K562 (cell line): ENCODE measurements at regions not wholly inside any gene's neighbourhood (a gene's known extent, or its start where the extent isn't known, plus 50 kb on each side); places are given as distances from the start of the nearest gene placed in this dataset.

Source experiments
- ATAC-seq: fragments of 200-7000 bp; cut with Tn5 transposase; 3 replicates; pipeline ENCODE4 v1.9.1; 2020; ENCODE audit warnings: moderate library complexity
- BruUV-seq: library from RNA; stranded (reverse); fragments of 400-500 nt; replicated peaks from 2 replicates; lab custom pipeline; 2021; lab: Mats Ljungman, UMichigan
- CTCF ChIA-PET: fragments of 300-600 bp; formaldehyde crosslinking; extraction: SDS; loops from one replicate; lab custom pipeline; 2021; ENCODE audit warnings: low intra/inter-chr PET ratio; lab: Yijun Ruan, JAX
- POLR2A ChIA-PET: fragments of 300-600, 350-650 bp; sonication (Branson Sonifier 250); formaldehyde crosslinking; extraction: SDS; loops from one replicate; lab custom pipeline; 2021; ENCODE audit warnings: antibody characterized with exemption, inconsistent platforms; lab: Yijun Ruan, JAX
- DNase-seq, 4 experiments: peaks; one replicate each; pipeline versions ENCODE4 v3.0.0 to v3.0.0-alpha.2; 2011 to 2018; ENCODE audit warnings: low spot score in 3 of 4, mixed read lengths in 3 of 4; ENCODE audit errors: extremely low read depth in 1 of 4
- FAIRE-seq: peaks from 2 replicates; lab custom pipeline; 2011; peaks lifted over from hg19 to GRCh38; lab: Jason Lieb, UNC
- H2AFZ ChIP-seq: 2 replicates; pipeline ENCODE4 v1.6.0; 2011; ENCODE audit warnings: low read depth, low read length, control low read depth, inconsistent platforms
- H3K27ac ChIP-seq: fragments of 200-600 bp; 3 replicates; pipeline ENCODE4 v1.8.0; 2011; ENCODE audit warnings: low read depth, mild to moderate bottlenecking, control low read depth, inconsistent platforms, low read length, moderate library complexity, mixed read lengths; ENCODE audit errors: extremely low read depth
- H3K27me3 ChIP-seq, 2 experiments: fragments of 300-600 bp in 1 of 2; 2 replicates in 1 of 2; 3 replicates in 1 of 2; pipeline versions ENCODE4 v1.6.0 to v1.8.0; 2011; ENCODE audit warnings: inconsistent platforms in 2 of 2, low read length in 2 of 2, mild to moderate bottlenecking in 1 of 2, mixed read lengths in 1 of 2, moderate library complexity in 1 of 2; ENCODE audit not compliant: control insufficient read depth in 2 of 2, insufficient read depth in 2 of 2
- H3K36me3 ChIP-seq: fragments of 300-600 bp; 3 replicates; pipeline ENCODE4 v1.8.0; 2011; ENCODE audit warnings: mild to moderate bottlenecking, low read length, inconsistent platforms; ENCODE audit not compliant: control insufficient read depth, insufficient read depth
- H3K4me1 ChIP-seq, 2 experiments: fragments of 200-600 bp in 1 of 2; replicated peaks in 1 of 2; 2 replicates in 1 of 2; 3 replicates in 1 of 2; pipeline versions ENCODE4 v1.5.1 to v1.8.0; 2011; ENCODE audit warnings: inconsistent platforms in 2 of 2, low read length in 2 of 2, mild to moderate bottlenecking in 1 of 2, mixed read lengths in 1 of 2, moderate library complexity in 1 of 2; ENCODE audit not compliant: control insufficient read depth in 2 of 2, insufficient read depth in 2 of 2
- H3K4me2 ChIP-seq: 2 replicates; pipeline ENCODE4 v1.6.1; 2011; ENCODE audit warnings: low read length, control low read depth, inconsistent platforms, mixed read lengths; ENCODE audit not compliant: insufficient read depth
- H3K4me3 ChIP-seq: fragments of 200-600 bp; sonication (generic), shearing (Covaris generic); 2 replicates; pipeline ENCODE4 v1.5.1; 2016; ENCODE audit warnings: control low read depth, inconsistent platforms
- H3K79me2 ChIP-seq: fragments of 200-600 bp; 3 replicates; pipeline ENCODE4 v1.8.0; 2011; ENCODE audit warnings: low read length, inconsistent platforms; ENCODE audit not compliant: control insufficient read depth, insufficient read depth
- H3K9ac ChIP-seq, 2 experiments: 2 replicates each; pipeline versions ENCODE4 v1.6.0 to v1.6.1; 2011; ENCODE audit warnings: low read depth in 2 of 2, low read length in 2 of 2, control low read depth in 1 of 2, inconsistent platforms in 1 of 2, mild to moderate bottlenecking in 1 of 2, mixed read lengths in 1 of 2; ENCODE audit not compliant: insufficient read depth in 1 of 2
- H3K9me1 ChIP-seq: one replicate; pipeline ENCODE4 v1.6.0; 2011; ENCODE audit warnings: inconsistent platforms, mild to moderate bottlenecking, low read length, moderate library complexity; ENCODE audit not compliant: control insufficient read depth, insufficient read depth
- H3K9me3 ChIP-seq: replicated peaks from 2 replicates; pipeline ENCODE4 v1.5.1; 2011; ENCODE audit warnings: low read depth, low read length, inconsistent platforms; ENCODE audit not compliant: control insufficient read depth, insufficient read depth
- H4K20me1 ChIP-seq: replicated peaks from 2 replicates; pipeline ENCODE4 v1.6.1; 2011; ENCODE audit warnings: low read length, inconsistent platforms, mixed read lengths; ENCODE audit not compliant: control insufficient read depth, insufficient read depth
- BCL6 ChIP-seq: fragments of 250-450 bp; sonication (Bioruptor Pico); IDR thresholded peaks from 2 replicates; pipeline ENCODE4 v1.4.0; 2020
- E2F5 ChIP-seq: sonication (generic); formaldehyde crosslinking; IDR thresholded peaks from 2 replicates; pipeline ENCODE4 v1.8.0; 2022; ENCODE audit warnings: mild to moderate bottlenecking, missing genetic modification reagents
- IFI16 ChIP-seq: fragments of 250-450 bp; sonication (Bioruptor Pico); IDR thresholded peaks from 2 replicates; pipeline ENCODE4 v2.1.2; 2022; ENCODE audit warnings: mild to moderate bottlenecking, inconsistent platforms
- KDM2B ChIP-seq: fragments of 250-450 bp; sonication (Bioruptor Pico); IDR thresholded peaks from 2 replicates; pipeline ENCODE4 v1.8.0; 2021; ENCODE audit warnings: mild to moderate bottlenecking, moderate library complexity
- LARP7 ChIP-seq: fragments of 450-650 bp; IDR thresholded peaks from 2 replicates; pipeline ENCODE4 v1.6.1; 2016
- LEF1 ChIP-seq: fragments of 450-650 bp; IDR thresholded peaks from 2 replicates; pipeline ENCODE4 v1.6.1; 2016; ENCODE audit warnings: mild to moderate bottlenecking
- MCM3 ChIP-seq: fragments of 450-650 bp; IDR thresholded peaks from 2 replicates; pipeline ENCODE4 v1.6.1; 2016
- NCOA1 ChIP-seq: fragments of 450-650 bp; IDR thresholded peaks from 2 replicates; pipeline ENCODE4 v1.6.1; 2016; ENCODE audit warnings: low read depth
- PRDM10 ChIP-seq: fragments of 450-650 bp; IDR thresholded peaks from 2 replicates; pipeline ENCODE4 v1.6.1; 2018; ENCODE audit not compliant: partially characterized antibody
- TBP ChIP-seq: optimal IDR thresholded peaks from 2 replicates; pipeline ENCODE3; 2011; ENCODE audit warnings: low read depth, low read length, improper control_type of control experiment
- THRAP3 ChIP-seq: fragments of 450-650 bp; IDR thresholded peaks from 2 replicates; pipeline ENCODE4 v1.6.1; 2016; ENCODE audit warnings: mild to moderate bottlenecking, inconsistent platforms, borderline replicate concordance
- ZFPM2 ChIP-seq: fragments of 250-450 bp; sonication (Bioruptor Pico); IDR thresholded peaks from 2 replicates; pipeline ENCODE4 v1.5.1; 2022; ENCODE audit warnings: mild to moderate bottlenecking
- ZNF165 ChIP-seq: fragments of 250-450 bp; sonication (Bioruptor Pico); IDR thresholded peaks from 2 replicates; pipeline ENCODE4 v1.4.0; 2020; ENCODE audit warnings: borderline replicate concordance
- WGBS: fragments of 100-300 bp; shearing (Covaris generic); methylation state at CpG from one replicate; pipeline ENCODE4 v1.1.6; 2016; ENCODE audit warnings: low coverage, mixed read lengths; ENCODE audit not compliant: insufficient coverage; ENCODE audit errors: missing lambda C conversion rate; 5-methylcytosine and 5-hydroxymethylcytosine counted together
- in situ Hi-C: fragments of 300-500 bp; cut with MboI; formaldehyde crosslinking; loops from 4 replicates; pipeline ENCODE4 v1.15.0; 2018; ENCODE audit warnings: inconsistent platforms, mixed read lengths
- intact Hi-C: fragments of 100-400 bp; cut with micrococcal nuclease; formaldehyde crosslinking; loops from 2 replicates; pipeline ENCODE4 v1.14.2; 2022
- TF ChIP-seq, protein P1 (sequence below): fragments of 250-450 bp; sonication (Bioruptor Pico); IDR thresholded peaks from 2 replicates; pipeline ENCODE4 v1.5.0; 2021

DNA sequence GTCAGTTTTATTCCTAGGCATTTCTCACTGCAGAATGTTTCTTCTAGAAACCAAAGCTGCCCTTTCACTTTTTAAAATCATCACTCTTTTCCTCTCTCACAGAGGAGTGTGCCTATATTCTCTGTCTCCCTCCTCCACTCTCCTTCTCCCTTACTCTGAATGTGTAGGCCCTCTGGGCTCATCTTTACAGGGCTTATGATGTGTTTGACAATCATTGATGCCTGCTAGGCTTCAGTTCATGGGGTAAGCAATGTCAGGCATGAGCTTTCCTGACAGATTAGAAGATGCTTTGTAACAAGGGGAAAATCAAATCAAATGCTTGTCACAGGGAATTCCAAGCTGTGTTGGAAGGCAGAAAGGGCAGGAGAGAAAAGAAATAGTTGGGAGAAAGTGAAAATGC is 742.9 kb downstream of the SORCS3 start:
- DNase-seq, result no peak
- Histone ChIP-seq H3K79me2 (no peaks in the 10 kb centered on the region), H3K27me3 (no peaks in the 10 kb centered on the region), H3K9ac (no peak overlapping the region), H3K9me1 (no peaks in the 10 kb centered on the region), H3K27ac (no peak overlapping the region), H2AFZ (no peak overlapping the region), H4K20me1 (no peaks in the 10 kb centered on the region), H3K4me1 (no peaks in the 10 kb centered on the region), H3K36me3 (no peaks in the 10 kb centered on the region), H3K9me3 (no peaks in the 10 kb centered on the region), H3K4me2 (no peak overlapping the region), H3K4me3 (no peak overlapping the region)
- POLR2A ChIA-PET, result no interaction called here
- BruUV-seq, result no TSS peak
- intact Hi-C loops, result no loop called here
- CTCF ChIA-PET, result no interaction called here
- no peak for FAIRE-seq
- no peak for ATAC-seq
- in situ Hi-C loops, result no loop called here
- no peak for TF ChIP-seq ZFPM2
- no peak for TF ChIP-seq ZNF165 (CRISPR knock-in tag)
- TF ChIP-seq LEF1, result no peak
- TF ChIP-seq TBP, result no peak
- no peak for TF ChIP-seq IFI16

GRCh38 chr10:105370692-105371091 is 729.6 kb downstream of the SORCS3 start:
- H4K20me1 ChIP-seq, result no peaks in the 10 kb centered on the region
- no TSS peak for BruUV-seq
- WGBS, result 15% methylated on average over 5 of the region's 5 CpGs
- H3K4me2 ChIP-seq, result no peak overlapping the region
- no peak for TF ChIP-seq MCM3
- TF ChIP-seq PRDM10, result no peak
- no peak for TF ChIP-seq BCL6 (CRISPR knock-in tag)
- no peak for TF ChIP-seq KDM2B
- no peak for TF ChIP-seq THRAP3
- no peak for TF ChIP-seq NCOA1
- TF ChIP-seq LARP7, result no peak
- no peak for TF ChIP-seq ZFPM2
- TF ChIP-seq, protein P1, sequence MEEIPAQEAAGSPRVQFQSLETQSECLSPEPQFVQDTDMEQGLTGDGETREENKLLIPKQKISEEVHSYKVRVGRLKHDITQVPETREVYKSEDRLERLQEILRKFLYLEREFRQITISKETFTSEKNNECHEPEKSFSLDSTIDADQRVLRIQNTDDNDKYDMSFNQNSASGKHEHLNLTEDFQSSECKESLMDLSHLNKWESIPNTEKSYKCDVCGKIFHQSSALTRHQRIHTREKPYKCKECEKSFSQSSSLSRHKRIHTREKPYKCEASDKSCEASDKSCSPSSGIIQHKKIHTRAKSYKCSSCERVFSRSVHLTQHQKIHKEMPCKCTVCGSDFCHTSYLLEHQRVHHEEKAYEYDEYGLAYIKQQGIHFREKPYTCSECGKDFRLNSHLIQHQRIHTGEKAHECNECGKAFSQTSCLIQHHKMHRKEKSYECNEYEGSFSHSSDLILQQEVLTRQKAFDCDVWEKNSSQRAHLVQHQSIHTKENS (CRISPR knock-in tag), result no peak
- no peak for TF ChIP-seq E2F5 (CRISPR knock-in tag)
- no peaks in the 10 kb centered on the region for H3K79me2 ChIP-seq
- ATAC-seq (no peak), DNase-seq (no peak), FAIRE-seq (no peak)
- in situ Hi-C loops (no loop called here), intact Hi-C loops (no loop called here)
- ChIA-PET POLR2A (no interaction called here), CTCF (no interaction called here)
- no peaks in the 10 kb centered on the region for H3K9me3 ChIP-seq
- no peak overlapping the region for H3K27ac ChIP-seq
- no peak overlapping the region for H2AFZ ChIP-seq
- H3K36me3 ChIP-seq, result no peaks in the 10 kb centered on the region
- no peaks in the 10 kb centered on the region for H3K27me3 ChIP-seq
- no peaks in the 10 kb centered on the region for H3K9me1 ChIP-seq
- H3K9ac ChIP-seq, result no peak overlapping the region
- H3K4me1 ChIP-seq, result no peaks in the 10 kb centered on the region
- no peak overlapping the region for H3K4me3 ChIP-seq
